Upper lobe of right lung (tissue), 1 donor: ENCODE measurements at regions not wholly inside any gene's neighbourhood (a gene's known extent, or its start where the extent isn't known, plus 50 kb on each side); places are given as distances from the start of the nearest gene placed in this dataset.

Experiments
- ATAC-seq: fragments of 200-7000 bp; cut with Tn5 transposase; one replicate; pipeline ENCODE4 v1.9.1; 2020; ENCODE audit warnings: mild to moderate bottlenecking, moderate library complexity
- DNase-seq: peaks from one replicate; pipeline ENCODE4 v3.0.0-alpha.2; 2020
- H3K27ac ChIP-seq: fragments of 200-600 bp; one replicate; pipeline ENCODE4 v1.8.0; 2022
- H3K27me3 ChIP-seq: fragments of 200-600 bp; one replicate; pipeline ENCODE4 v1.8.0; 2022; ENCODE audit warnings: mild to moderate bottlenecking
- H3K36me3 ChIP-seq: fragments of 200-600 bp; one replicate; pipeline ENCODE4 v1.8.0; 2022
- H3K4me1 ChIP-seq: fragments of 200-600 bp; one replicate; pipeline ENCODE4 v1.8.0; 2022
- H3K4me3 ChIP-seq: fragments of 200-600 bp; one replicate; pipeline ENCODE4 v1.8.0; 2022; ENCODE audit warnings: mild to moderate bottlenecking
- H3K9me3 ChIP-seq: fragments of 200-600 bp; one replicate; pipeline ENCODE4 v1.8.0; 2022
- intact Hi-C: fragments of 100-400 bp; cut with DNase I; formaldehyde crosslinking; loops from one replicate; pipeline ENCODE4 v1.11.0; 2022
- TF ChIP-seq, protein P1 (sequence below): fragments of 200-600 bp; IDR thresholded peaks from one replicate; pipeline ENCODE4 v1.8.0; 2022; ENCODE audit warnings: antibody characterized with exemption
- donor health status: DM: no; HTN: yes; CAD: no; lungs with severe emphysema.

DNA sequence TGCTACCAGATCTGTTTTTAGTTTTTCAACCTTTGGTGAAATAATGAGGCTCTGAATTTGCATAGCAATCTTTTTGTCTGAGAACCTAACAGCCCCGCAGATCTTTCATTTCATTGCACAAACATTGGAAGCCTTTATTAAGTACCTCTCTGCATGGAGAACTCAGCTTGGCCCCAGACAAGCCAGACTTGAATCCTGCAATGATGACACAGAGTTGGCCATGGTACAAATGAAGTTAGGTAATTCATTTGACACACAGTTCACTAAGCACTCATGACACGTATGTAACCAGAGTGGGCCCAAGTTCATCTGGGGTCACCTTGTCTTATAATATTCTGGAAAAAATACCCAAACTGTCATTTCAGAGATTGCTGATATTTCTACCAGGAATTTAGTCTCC lies 439.1 kb upstream of the ID2 start:
- intact Hi-C loops = no loop called here
- DNase-seq = no peak
- no peak overlapping the region for H3K27ac ChIP-seq
- TF ChIP-seq, protein P1, sequence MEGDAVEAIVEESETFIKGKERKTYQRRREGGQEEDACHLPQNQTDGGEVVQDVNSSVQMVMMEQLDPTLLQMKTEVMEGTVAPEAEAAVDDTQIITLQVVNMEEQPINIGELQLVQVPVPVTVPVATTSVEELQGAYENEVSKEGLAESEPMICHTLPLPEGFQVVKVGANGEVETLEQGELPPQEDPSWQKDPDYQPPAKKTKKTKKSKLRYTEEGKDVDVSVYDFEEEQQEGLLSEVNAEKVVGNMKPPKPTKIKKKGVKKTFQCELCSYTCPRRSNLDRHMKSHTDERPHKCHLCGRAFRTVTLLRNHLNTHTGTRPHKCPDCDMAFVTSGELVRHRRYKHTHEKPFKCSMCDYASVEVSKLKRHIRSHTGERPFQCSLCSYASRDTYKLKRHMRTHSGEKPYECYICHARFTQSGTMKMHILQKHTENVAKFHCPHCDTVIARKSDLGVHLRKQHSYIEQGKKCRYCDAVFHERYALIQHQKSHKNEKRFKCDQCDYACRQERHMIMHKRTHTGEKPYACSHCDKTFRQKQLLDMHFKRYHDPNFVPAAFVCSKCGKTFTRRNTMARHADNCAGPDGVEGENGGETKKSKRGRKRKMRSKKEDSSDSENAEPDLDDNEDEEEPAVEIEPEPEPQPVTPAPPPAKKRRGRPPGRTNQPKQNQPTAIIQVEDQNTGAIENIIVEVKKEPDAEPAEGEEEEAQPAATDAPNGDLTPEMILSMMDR = no peak
- no peaks in the 10 kb centered on the region for H3K27me3 ChIP-seq
- H3K4me1 ChIP-seq = no peaks in the 10 kb centered on the region
- H3K4me3 ChIP-seq = no peak overlapping the region
- peak; percentile 32 for ATAC-seq
- no peaks in the 10 kb centered on the region for H3K9me3 ChIP-seq
- no peaks in the 10 kb centered on the region for H3K36me3 ChIP-seq

DNA sequence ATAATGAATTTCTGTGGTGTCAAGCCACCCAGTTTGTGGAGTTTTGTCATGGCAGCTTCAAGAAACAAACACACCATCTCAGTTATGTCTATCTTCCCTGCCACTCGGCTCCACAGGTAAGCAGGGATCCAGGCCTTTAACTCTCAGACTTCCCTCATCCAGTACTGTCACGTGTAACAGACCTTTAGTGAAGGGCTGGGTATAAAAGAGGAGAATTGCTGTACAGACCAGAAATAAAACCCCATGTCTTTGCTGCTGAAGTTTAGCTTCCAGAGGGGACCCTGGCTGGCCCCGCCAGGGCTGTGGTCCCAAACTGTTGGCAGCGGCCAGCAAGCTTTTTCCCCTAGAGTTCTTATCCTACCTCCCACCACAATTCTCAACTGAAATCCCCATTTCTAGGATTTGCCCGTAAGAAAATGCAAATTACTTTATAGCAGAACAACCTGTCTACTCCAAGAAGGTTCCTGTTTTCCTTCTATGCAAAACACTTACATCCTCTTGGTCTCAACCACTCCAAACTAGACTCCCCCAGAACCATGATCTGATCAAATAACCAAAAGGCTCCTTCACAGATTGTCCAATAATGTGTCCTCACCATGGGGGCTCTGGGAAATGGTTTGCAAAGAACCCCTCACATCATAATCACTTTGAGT lies 438.0 kb upstream of the ID2 start:
- no peaks in the 10 kb centered on the region for H3K36me3 ChIP-seq
- ATAC-seq (no peak), DNase-seq (no peak)
- H3K27me3 ChIP-seq = no peaks in the 10 kb centered on the region
- intact Hi-C loops = no loop called here
- TF ChIP-seq, protein P1 = no peak
- H3K27ac ChIP-seq = no peak overlapping the region
- no peaks in the 10 kb centered on the region for H3K9me3 ChIP-seq
- no peaks in the 10 kb centered on the region for H3K4me1 ChIP-seq
- no peak overlapping the region for H3K4me3 ChIP-seq

DNA sequence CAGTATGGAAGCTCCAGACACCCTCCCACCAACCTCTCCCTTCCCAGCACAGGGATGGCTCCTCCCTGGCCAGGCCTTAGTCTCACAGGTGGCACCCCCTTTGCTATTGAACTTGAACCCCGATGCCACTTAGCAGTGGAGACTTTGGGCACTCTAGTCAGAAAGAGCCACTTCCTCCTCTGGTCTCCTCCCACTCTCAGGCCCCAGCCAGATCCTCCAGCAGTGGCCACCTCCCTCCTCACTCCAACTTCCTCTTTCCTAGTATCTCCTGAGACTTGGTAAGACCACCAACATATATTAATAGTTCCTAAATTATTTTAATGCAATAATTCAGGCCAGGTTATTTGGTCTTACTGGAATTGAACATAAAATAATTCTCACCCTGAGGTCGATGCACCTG lies 437.2 kb upstream of the ID2 start:
- DNase-seq (peak; percentile 72), ATAC-seq (peak; percentile 91)
- H3K27me3 ChIP-seq = no peaks in the 10 kb centered on the region
- H3K9me3 ChIP-seq = no peaks in the 10 kb centered on the region
- intact Hi-C loops = no loop called here
- H3K4me1 ChIP-seq = no peaks in the 10 kb centered on the region
- no peak overlapping the region for H3K4me3 ChIP-seq
- H3K36me3 ChIP-seq = no peaks in the 10 kb centered on the region
- TF ChIP-seq, protein P1 = no peak
- no peak overlapping the region for H3K27ac ChIP-seq

DNA sequence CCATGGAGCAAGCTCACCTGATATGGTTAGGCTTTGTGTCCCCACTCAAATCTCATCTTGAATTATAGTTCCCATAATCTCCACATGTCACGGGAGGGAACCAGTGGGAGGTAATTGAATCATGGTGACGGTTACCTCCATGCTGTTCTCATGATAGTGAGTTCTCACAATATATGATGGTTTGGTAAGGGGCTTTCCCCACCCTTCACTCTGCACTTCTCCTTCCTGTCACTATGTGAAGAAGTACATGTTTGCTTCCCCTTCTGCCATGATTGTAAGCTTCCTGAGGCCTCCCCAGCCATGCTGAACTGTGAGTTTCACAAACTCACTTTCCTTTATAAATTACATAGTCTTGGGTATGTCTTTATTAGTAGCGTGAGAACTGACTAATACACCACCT lies 435.7 kb upstream of the ID2 start:
- no peaks in the 10 kb centered on the region for H3K36me3 ChIP-seq
- TF ChIP-seq, protein P1 = no peak
- no peak overlapping the region for H3K27ac ChIP-seq
- H3K4me1 ChIP-seq = no peaks in the 10 kb centered on the region
- H3K4me3 ChIP-seq = no peak overlapping the region
- DNase-seq (no peak), ATAC-seq (no peak)
- intact Hi-C loops = no loop called here
- no peaks in the 10 kb centered on the region for H3K9me3 ChIP-seq
- no peaks in the 10 kb centered on the region for H3K27me3 ChIP-seq

DNA sequence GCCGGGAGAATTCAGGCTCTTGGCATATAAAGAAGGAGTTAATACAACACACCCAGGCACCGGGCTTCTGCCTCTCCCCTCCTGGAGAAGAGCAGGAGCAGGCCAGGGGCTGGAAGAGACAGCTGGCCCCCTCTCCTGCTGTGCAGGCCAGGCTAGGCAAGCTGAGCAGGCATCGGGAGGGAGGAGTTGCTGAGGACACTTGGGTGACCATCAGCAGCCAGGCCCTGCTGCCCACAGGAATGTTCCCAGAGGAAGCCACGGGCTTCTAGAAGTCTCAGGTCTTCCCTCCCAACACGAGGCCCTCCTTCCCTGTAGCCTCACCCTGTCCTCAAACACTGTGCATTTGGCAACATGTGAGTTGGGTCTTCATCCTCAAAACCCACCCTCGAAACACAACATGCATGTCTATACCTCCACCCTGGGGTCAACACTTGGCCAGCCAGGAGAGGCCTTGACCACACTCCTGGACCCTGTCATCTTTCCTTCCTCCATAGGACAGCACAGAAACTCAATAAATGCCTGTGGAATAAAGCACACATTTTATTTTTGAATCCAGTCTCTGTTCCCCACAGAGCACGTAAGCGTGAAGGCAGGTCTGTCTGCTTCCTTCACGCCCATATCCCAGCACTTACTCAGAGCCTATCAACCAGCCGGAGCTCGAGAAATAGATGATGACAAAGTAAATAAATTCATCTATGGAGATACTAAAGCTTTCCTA lies 433.8 kb upstream of the ID2 start:
- Histone ChIP-seq H3K4me1 (no peaks in the 10 kb centered on the region), H3K9me3 (no peaks in the 10 kb centered on the region), H3K4me3 (no peak overlapping the region), H3K27me3 (no peaks in the 10 kb centered on the region), H3K27ac (no peak overlapping the region), H3K36me3 (no peaks in the 10 kb centered on the region)
- ATAC-seq (no peak), DNase-seq (no peak)
- intact Hi-C loops = no loop called here
- TF ChIP-seq, protein P1 = no peak
